Endothelial cell of umbilical vein (primary cell): ENCODE measurements at regions not wholly inside any gene's neighbourhood (a gene's known extent, or its start where the extent isn't known, plus 50 kb on each side); places are given as distances from the start of the nearest gene placed in this dataset.

Source experiments
- BruUV-seq: library from RNA; stranded (reverse); fragments of 400-500 nt; replicated peaks from 2 replicates; lab custom pipeline; 2021; lab: Mats Ljungman, UMichigan
- CTCF ChIA-PET: fragments of 300-600, 350-600 bp; sonication (Branson Sonifier 250); formaldehyde crosslinking; loops from one replicate; lab custom pipeline; 2021; ENCODE audit warnings: antibody characterized with exemption, inconsistent platforms; lab: Charles Lee
- POLR2A ChIA-PET: fragments of 300-600, 350-600 bp; sonication (Branson Sonifier 250); formaldehyde crosslinking; loops from one replicate; lab custom pipeline; 2021; ENCODE audit warnings: antibody characterized with exemption, inconsistent platforms; lab: Charles Lee
- DNase-seq: peaks from one replicate; pipeline ENCODE4 v3.0.0-alpha.2; 2011; ENCODE audit warnings: low read depth, low spot score
- FAIRE-seq: peaks from 2 replicates; lab custom pipeline; 2011; peaks lifted over from hg19 to GRCh38; lab: Jason Lieb, UNC
- H2AFZ ChIP-seq: 2 replicates; pipeline ENCODE4 v1.6.0; 2012; ENCODE audit warnings: low read depth, low read length, control low read depth, inconsistent platforms
- H3K27ac ChIP-seq: 2 replicates; pipeline ENCODE4 v1.5.1; 2011; ENCODE audit warnings: low read depth, mild to moderate bottlenecking, control low read depth, low read length, moderate library complexity; ENCODE audit not compliant: insufficient read depth
- H3K27me3 ChIP-seq, 2 experiments: 2 replicates each; pipeline versions ENCODE4 v1.6.0 to v1.6.1; 2011; ENCODE audit warnings: low read length in 2 of 2, mixed read lengths in 1 of 2; ENCODE audit not compliant: control insufficient read depth in 2 of 2, insufficient read depth in 2 of 2
- H3K36me3 ChIP-seq, 2 experiments: 2 replicates in 1 of 2; 3 replicates in 1 of 2; pipeline ENCODE4 v1.5.1; 2011; ENCODE audit warnings: low read length in 2 of 2, mild to moderate bottlenecking in 1 of 2, moderate library complexity in 1 of 2; ENCODE audit not compliant: control insufficient read depth in 2 of 2, insufficient read depth in 2 of 2; ENCODE audit errors: extremely low read depth in 1 of 2
- H3K4me1 ChIP-seq: 3 replicates; pipeline ENCODE4 v1.5.1; 2011; ENCODE audit warnings: mild to moderate bottlenecking, low read length; ENCODE audit not compliant: control insufficient read depth, insufficient read depth; ENCODE audit errors: extremely low read depth
- H3K4me2 ChIP-seq: 2 replicates; pipeline ENCODE4 v1.6.1; 2011; ENCODE audit warnings: low read length, control low read depth, mixed read lengths; ENCODE audit not compliant: insufficient read depth
- H3K4me3 ChIP-seq, 3 experiments: fragments of 200-600 bp in 1 of 3; sonication (generic), shearing (Covaris generic) in 1 of 3; replicated peaks in 1 of 3; 2 replicates each; pipeline ENCODE4 v1.5.1; 2011 to 2016; ENCODE audit warnings: control low read depth in 3 of 3, low read length in 3 of 3, mild to moderate bottlenecking in 2 of 3, inconsistent platforms in 1 of 3, low read depth in 1 of 3, moderate library complexity in 1 of 3; ENCODE audit not compliant: insufficient read depth in 1 of 3
- H3K79me2 ChIP-seq: 2 replicates; pipeline ENCODE4 v1.6.0; 2012; ENCODE audit warnings: low read length, inconsistent platforms; ENCODE audit not compliant: control insufficient read depth, insufficient read depth
- H3K9ac ChIP-seq: replicated peaks from 2 replicates; pipeline ENCODE3; 2011; ENCODE audit warnings: low read length, control low read depth; ENCODE audit not compliant: insufficient read depth; ENCODE audit errors: extremely low read depth
- H3K9me1 ChIP-seq: replicated peaks from 3 replicates; pipeline ENCODE4 v1.6.0; 2011; ENCODE audit warnings: mild to moderate bottlenecking, low read length; ENCODE audit not compliant: control insufficient read depth, insufficient read depth; ENCODE audit errors: extremely low read depth
- H3K9me3 ChIP-seq: replicated peaks from 2 replicates; pipeline ENCODE4 v1.5.1; 2012; ENCODE audit warnings: low read length, inconsistent platforms; ENCODE audit not compliant: control insufficient read depth, insufficient read depth
- H4K20me1 ChIP-seq: replicated peaks from 2 replicates; pipeline ENCODE3; 2011; ENCODE audit warnings: mild to moderate bottlenecking, low read length; ENCODE audit not compliant: control insufficient read depth, insufficient read depth; ENCODE audit errors: extremely low read depth
- EZH2 ChIP-seq: IDR thresholded peaks from 2 replicates; pipeline ENCODE4 v1.6.1; 2012; ENCODE audit warnings: borderline replicate concordance, low read depth, mild to moderate bottlenecking, moderate library complexity, low read length, inconsistent platforms; ENCODE audit not compliant: severe bottlenecking
- JUN ChIP-seq: IDR thresholded peaks from 2 replicates; pipeline ENCODE4 v1.6.1; 2011; ENCODE audit warnings: borderline replicate concordance, low read depth; ENCODE audit not compliant: insufficient read length, insufficient read depth
- MYC ChIP-seq: IDR thresholded peaks from one replicate; pipeline ENCODE4 v1.6.1; 2011; ENCODE audit warnings: mild to moderate bottlenecking, low read depth, low read length
- POLR2A ChIP-seq: IDR thresholded peaks from 2 replicates; pipeline ENCODE4 v1.6.1; 2012; ENCODE audit warnings: low read depth, mild to moderate bottlenecking, control low read depth, low read length
- POLR2AphosphoS5 ChIP-seq: IDR thresholded peaks from 2 replicates; pipeline ENCODE4 v1.6.1; 2012; ENCODE audit warnings: low read depth, mild to moderate bottlenecking, control low read depth, low read length, moderate library complexity; ENCODE audit not compliant: insufficient read depth
- dilution Hi-C: fragments of 300-500 bp; cut with MboI; formaldehyde crosslinking; loops from one replicate; pipeline ENCODE4 v1.15.0; 2019; ENCODE audit warnings: low sequenced_read_pairs; ENCODE audit not compliant: extremely low pct_ligation_motif_present
- intact Hi-C: fragments of 100-400 bp; cut with micrococcal nuclease; formaldehyde crosslinking; loops from one replicate; pipeline ENCODE4 v1.10.0; 2022
- TF ChIP-seq, protein P1 (sequence below), 2 donors: IDR thresholded peaks; 1 replicate in 1 of 2; 2 replicates in 1 of 2; pipeline ENCODE4 v1.5.1; 2011; ENCODE audit warnings: low read length in 2 of 2, mild to moderate bottlenecking in 2 of 2, moderate library complexity in 2 of 2, control low read depth in 1 of 2, inconsistent platforms in 1 of 2, low read depth in 1 of 2; ENCODE audit not compliant: insufficient read depth in 1 of 2; ENCODE audit errors: extremely low read depth in 1 of 2
- TF ChIP-seq, protein P2 (sequence below): IDR thresholded peaks from 2 replicates; pipeline ENCODE4 v1.6.1; 2011; ENCODE audit not compliant: insufficient read depth, insufficient read length

DNA sequence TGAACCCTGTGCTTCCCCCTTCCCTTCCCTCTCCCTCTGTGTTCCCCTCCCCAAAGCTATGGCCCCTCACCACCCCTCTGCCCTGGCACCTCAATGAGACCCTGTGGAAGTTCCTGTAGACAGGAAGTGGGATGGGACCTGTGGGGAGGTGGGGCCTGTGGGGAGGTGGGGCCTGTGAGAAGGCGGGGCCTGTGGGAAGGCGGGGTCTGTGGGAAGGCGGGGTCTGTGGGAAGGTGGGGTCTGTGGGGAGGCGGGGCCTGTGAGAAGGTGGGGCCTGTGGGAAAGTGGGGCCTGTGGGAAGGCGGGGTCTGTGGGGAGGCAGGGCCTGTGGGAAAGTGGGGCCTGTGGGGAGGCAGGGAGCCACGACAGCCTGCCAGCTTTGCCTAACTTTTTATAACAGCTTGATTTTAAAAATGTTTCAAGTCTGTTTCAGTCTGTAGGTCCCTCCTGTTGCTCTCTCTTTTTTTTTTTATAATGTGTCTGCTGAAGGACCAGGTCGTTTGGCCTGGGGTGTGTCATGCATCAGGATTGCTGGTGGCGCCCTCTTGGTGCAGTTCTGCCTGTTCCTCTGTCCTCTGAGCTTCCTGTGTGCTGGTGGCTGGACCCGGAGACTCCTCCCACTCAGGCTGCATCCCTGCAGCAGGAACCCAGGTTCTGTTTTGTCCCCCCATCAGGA is 70.5 kb upstream of the SLCO4A1 start:
- no peak overlapping the region for H2AFZ ChIP-seq
- intact Hi-C loops (no loop called here), dilution Hi-C loops (no loop called here)
- H3K79me2 ChIP-seq, result no peaks in the 10 kb centered on the region
- POLR2A ChIA-PET, result interaction anchor here (0.6 kb wide), 1 partner anchor 32 kb away, joined by 11 read pairs; no protein-coding TSS in a partner anchor
- H3K4me1 ChIP-seq, result no peaks in the 10 kb centered on the region
- H3K27ac ChIP-seq, result no peak overlapping the region
- FAIRE-seq, result no peak
- no peaks in the 10 kb centered on the region for H3K9me1 ChIP-seq
- no TSS peak for BruUV-seq
- H3K4me2 ChIP-seq, result no peak overlapping the region
- H3K27me3 ChIP-seq, result no peaks in the 10 kb centered on the region
- no peak overlapping the region for H3K4me3 ChIP-seq
- CTCF ChIA-PET, result no interaction called here
- TF ChIP-seq EZH2, result no peak
- TF ChIP-seq, protein P1, sequence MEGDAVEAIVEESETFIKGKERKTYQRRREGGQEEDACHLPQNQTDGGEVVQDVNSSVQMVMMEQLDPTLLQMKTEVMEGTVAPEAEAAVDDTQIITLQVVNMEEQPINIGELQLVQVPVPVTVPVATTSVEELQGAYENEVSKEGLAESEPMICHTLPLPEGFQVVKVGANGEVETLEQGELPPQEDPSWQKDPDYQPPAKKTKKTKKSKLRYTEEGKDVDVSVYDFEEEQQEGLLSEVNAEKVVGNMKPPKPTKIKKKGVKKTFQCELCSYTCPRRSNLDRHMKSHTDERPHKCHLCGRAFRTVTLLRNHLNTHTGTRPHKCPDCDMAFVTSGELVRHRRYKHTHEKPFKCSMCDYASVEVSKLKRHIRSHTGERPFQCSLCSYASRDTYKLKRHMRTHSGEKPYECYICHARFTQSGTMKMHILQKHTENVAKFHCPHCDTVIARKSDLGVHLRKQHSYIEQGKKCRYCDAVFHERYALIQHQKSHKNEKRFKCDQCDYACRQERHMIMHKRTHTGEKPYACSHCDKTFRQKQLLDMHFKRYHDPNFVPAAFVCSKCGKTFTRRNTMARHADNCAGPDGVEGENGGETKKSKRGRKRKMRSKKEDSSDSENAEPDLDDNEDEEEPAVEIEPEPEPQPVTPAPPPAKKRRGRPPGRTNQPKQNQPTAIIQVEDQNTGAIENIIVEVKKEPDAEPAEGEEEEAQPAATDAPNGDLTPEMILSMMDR (IDR thresholded peaks at IDR 0.05; ENCODE audit: extremely low read depth in 1 of 2, insufficient read depth in 1 of 2, low read depth in 1 of 2, low read length in 2 of 2), result no peak
- no peak for TF ChIP-seq MYC
- TF ChIP-seq, protein P2, sequence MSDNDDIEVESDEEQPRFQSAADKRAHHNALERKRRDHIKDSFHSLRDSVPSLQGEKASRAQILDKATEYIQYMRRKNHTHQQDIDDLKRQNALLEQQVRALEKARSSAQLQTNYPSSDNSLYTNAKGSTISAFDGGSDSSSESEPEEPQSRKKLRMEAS, result no peak
- no peak for TF ChIP-seq JUN
- TF ChIP-seq POLR2A, result no peak
- no peak for TF ChIP-seq POLR2AphosphoS5
- H3K36me3 ChIP-seq, result no peaks in the 10 kb centered on the region
- DNase-seq, result no peak
- H3K9me3 ChIP-seq, result no peaks in the 10 kb centered on the region
- H4K20me1 ChIP-seq, result no peaks in the 10 kb centered on the region
- no peak overlapping the region for H3K9ac ChIP-seq
